HG03469 (cell line): ENCODE measurements at regions not wholly inside any gene's neighbourhood (a gene's known extent, or its start where the extent isn't known, plus 50 kb on each side); places are given as distances from the start of the nearest gene placed in this dataset.

Experiments
- ATAC-seq: cut with Tn5 transposase; IDR thresholded peaks from one replicate; pipeline ENCODE4 v1.9.1; 2021; ENCODE audit warnings: mild to moderate bottlenecking, moderate library complexity, moderate number of reproducible peaks; ENCODE audit not compliant: unreplicated experiment

DNA sequence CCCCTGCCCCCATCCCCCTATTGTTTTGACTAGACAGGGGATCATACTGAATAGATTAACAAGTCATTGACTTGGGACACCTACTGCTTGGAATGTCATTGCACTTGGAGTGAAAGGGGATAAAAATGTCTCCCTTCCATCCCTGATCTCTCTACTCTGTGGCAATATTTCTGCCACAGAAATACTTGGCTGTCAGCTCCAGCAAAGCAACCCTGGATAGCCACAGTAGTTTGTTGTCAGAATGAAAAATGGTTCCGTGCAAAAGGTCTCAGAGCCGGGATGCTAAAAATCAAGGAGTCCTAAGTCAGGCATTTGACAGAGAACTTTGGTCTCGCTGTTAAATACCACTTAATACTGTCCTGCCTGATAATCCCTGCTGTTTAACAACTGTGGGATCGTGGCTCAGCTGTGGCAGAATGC is 722.0 kb upstream of the SOX9 start:
- ATAC-seq: no peak

DNA sequence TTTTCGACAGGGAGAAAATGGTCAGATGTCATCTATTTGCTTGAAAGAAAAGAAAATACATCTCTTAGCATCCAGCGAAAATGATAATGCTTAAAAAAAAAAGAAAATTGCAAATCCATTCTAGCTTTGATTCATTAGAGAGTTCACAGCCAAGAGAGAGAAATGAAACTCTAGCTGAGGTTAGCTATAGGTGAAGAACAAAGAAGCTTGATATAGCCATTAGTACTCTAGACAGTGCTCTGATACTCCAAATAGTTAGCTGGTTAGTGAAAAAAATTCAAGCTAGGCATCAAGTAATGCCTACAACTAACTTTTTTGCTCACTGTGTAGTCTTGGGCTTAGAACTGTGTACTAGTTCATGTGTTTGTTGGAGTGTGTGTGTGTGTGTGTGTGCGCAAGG is 721.6 kb upstream of the SOX9 start:
- ATAC-seq: no peak

DNA sequence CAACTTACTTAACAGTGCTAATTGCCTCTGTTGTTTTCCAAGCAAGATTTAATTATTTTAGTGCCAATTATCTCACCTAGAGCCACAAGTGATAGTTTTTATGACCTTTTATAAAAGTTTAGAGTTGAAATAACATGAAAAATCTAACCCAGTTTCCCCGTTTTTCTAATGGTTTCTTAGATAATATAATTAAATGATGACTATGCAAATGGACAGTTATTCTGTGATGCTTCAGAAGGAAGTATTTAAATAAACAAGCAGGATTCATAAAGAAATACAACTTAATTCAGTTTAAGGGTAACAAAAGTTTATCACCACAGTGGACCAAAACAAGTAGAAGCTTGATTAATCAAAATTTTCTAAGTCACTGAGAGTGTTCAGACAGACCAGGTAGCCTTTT is 721.2 kb upstream of the SOX9 start:
- ATAC-seq: no peak

DNA sequence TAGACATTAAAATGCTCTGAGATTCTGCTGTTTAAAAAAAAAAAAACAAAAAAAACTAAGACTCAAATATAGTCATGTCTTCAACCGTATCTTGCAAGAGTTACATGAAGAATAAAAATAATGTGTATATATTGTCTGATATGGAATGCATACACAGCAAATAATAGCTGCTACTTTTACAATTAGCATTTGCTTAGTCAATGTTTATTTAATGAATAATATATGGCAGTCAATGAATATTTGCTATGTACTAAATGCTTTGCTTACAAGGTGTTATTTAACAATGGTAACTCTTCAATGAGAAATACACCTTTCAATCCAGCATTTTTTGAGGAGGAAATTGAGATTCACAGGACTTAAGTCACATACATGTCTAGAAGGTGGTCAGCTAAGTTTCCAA is 718.8 kb upstream of the SOX9 start:
- no peak for ATAC-seq

DNA sequence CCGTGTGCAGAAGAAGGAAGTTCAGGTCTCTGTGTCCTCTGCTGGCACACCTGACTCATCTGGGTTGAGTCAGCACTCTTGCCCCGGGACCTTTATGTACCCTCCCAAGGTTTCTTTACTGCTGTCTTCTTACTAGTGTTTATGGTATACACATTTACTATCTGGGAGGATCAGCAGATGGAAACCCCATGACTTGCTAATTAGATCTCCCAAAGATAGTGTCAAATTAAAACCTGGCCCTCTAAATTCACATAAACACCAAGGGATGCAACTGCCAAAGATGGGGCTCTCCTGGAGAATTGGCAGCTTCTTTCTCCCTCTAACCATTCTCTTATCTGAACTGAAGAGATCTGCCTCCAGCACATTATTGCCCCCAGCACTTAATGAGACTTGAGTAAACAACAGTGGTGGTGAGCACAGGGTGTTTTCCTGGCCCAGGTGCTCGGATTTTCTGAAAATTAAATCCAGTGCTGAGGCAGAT is 718.1 kb upstream of the SOX9 start:
- ATAC-seq: no peak

DNA sequence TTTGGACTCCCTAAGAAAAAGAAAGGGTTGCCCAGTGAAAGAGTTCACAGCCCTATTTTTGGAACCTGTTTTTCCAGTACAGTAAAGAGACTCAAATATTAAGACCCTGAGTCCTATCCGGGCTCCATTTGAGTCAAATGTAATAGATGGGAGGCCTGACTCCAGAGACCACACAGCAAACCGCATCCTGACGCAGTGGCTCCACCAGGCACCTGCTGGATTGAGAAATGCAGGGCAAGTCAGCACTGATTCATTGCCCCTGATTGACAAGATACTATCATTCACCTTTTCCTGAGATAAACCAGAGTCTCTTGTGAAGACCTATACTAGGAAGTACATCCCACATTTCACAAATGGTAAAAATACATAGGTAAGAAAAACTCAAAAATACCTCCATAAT is 715.7 kb upstream of the SOX9 start:
- no peak for ATAC-seq

DNA sequence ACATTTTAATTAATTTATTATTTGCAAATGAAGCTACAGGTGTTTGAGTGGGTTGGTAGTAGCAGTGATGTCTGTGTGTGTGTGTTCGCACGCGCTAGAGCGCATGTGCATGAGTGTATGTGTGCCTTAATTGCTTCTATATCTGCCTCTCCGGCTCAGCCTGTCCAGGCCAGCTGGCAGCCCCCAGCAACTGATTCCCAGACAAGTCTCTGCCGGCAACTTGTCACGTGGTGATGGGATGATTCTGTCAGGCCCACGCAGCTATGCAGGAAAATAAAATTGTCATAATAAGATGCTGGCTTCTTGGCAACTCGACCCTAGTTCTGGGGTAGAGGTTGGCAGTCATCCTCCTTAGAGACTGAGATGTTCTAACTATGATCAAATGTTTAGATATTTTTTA is 712.8 kb upstream of the SOX9 start:
- no peak for ATAC-seq

DNA sequence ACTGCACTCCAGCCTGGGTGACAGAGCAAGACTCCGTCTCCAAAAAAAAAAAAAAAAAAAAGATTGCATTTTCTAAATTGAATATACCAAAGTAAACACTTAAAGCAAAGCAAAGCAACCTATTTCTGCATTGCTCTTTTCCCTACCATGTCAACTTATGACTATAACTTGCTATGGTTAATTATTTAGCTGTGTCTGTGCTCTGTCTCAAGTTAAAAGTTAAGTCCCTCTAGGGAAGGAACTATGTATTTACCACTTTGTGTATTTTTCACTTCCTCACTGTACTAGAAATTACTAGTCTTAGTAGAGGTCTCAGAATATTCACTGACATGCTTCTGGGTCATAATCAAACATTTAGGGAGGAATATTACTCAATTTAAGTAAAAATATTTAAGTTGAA is 711.7 kb upstream of the SOX9 start:
- ATAC-seq: no peak

DNA sequence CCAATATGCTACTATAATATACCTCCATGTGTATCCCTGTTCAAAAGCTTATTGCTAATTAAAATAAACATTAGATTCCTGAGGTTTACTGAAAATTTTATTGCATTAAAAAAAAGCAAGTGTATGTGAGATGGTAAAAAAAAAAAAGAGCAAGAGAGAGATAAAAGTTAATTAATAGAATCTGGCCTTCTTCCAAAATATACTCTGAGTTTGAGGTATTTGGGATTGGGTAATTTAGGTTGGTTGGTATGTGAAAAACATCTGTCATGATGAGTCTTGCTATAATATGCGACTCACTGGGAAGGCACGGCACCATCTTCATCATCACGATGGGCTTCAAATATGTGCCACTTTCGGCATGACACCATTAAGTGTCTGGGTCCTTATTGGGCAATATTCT is 711.1 kb upstream of the SOX9 start:
- no peak for ATAC-seq

DNA sequence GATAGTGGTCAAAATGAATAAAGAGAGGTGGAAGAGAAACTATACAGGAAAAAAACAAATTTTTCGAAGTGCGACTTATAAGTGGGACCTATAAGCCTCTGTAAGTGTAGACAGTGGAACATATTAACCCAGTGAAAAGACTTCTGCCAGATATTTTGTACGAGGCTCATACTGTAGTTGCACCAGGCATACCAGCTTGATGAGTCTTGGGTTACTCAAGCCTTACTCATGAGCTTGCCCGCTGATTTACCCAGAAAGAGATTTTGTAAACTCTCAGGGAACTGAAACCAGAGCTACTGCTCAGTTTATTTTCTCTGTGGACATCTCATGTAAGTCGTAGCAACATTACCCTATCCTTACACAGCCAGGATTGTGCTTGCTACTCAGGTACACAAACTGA is 708.0 kb upstream of the SOX9 start:
- ATAC-seq: no peak

DNA sequence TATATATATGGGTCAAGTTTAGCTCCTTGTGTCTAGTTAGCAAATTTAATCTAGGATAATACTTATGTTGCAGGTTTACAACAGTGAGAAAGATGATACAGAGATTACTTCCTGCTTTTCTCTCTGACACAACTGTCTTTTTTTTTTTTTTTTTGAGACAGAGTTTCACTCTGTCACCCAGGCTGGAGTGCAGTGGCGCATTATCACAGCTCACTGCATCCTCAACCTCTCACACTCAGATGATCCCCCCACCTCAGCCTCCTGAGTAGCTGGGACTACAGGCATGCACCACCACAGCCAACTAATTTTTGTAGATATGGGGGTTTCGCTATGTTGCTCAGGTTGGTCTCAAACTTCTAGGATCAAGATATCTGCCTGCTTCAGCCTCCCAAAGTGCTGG is 706.9 kb upstream of the SOX9 start:
- no peak for ATAC-seq

DNA sequence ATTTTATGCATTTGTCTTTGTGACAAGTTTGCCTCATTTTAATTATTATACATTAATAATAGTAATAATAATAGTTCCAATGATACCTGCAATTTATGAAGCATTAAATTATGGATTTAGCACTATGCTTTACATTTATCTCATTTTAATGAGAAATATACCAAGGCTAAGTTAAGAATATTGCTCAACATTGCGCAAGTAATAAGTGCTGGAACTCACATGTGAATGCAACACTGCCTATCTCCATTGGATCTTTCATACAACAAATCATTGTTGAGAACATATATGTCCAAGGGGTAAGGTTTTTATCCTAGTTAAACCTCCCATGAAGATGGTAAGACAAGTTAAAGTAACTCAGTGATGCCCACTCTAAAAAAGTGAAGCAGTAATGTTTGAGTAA is 703.7 kb upstream of the SOX9 start:
- no peak for ATAC-seq

DNA sequence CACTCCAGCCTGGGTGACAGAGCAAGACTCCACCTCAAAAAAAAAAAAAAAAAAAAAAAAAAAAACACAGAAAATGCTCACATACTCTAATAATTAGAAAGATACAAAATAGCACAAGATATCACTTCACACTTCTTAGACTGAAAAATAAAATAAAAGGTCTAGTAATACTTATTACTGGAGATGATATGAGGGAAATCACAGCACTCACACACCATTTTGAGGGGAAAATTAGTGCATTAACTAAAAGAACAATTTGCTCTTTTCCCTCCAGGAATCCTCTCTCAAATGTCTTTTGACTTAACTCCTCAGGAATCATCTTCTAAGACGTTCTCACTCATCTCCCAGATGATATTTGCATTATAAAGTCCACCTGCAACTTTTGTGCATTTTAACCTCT is 697.9 kb upstream of the SOX9 start:
- ATAC-seq: no peak

DNA sequence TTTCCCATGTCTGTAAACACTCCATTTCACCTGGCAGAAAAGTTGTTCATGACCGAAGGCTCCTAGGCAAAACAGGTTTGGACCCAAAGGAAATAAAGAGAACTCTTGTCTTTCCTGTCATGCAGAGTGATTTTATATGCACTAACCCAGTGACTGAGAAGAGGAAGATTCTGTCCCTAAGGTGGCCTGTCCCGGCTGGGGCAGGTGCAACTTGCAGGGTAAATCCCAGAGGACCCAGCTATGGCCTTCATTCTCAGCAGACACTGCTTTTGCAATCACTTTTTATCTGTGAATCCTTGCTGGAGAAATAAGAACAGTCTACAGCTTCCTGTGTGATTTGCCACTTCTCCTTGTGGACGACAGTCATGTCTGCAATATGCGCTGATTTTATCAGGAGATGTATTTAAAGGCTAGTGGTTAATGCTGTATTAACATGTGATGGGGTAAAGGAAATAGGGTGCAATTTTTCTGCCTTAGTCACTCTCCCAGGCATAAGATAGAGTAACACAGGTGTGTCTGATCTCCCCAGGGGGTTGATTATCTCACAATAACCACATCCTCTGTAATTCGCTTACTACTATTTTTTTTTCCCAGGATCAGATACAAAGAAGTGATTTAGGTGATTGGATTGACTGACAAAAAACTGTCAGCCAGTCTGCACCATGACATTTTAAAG is 696.8 kb upstream of the SOX9 start:
- no peak for ATAC-seq

DNA sequence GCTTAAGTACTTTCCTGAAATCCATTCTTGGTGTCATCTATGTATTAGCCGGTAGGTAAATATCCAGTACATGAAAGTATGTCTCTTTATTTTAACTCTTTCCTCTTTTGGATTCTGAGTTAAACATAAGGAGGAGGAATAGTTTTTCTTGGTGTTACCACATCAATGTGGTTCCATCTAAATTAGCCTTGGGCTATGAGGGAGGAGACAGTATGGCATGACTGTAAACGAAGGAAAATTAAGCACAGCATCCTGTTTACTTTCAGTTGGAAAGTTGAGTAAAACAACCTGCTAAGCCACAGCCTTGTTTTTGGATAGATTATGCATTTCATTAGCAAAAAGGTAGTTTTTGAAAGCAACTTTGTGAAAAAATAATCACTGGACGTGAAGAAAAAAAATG is 693.0 kb upstream of the SOX9 start:
- no peak for ATAC-seq

DNA sequence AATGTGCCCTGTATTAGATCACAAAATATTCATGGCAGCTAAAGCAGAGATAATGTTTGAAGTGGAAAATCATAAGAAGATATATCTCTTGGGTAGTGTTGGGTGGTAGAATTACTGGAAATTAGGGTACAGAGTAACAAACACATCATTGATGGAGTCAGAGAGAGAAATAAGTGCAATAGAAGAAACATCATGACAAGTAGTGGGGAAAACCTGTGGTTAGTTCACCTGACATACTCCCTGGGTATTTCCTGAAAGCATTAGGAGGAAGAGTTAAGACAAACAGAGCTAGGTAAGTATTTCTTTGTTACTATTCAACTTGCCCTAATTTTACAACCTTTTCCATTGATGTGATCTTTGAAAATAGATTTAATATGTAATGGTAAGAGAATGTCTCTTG is 691.9 kb upstream of the SOX9 start:
- no peak for ATAC-seq

DNA sequence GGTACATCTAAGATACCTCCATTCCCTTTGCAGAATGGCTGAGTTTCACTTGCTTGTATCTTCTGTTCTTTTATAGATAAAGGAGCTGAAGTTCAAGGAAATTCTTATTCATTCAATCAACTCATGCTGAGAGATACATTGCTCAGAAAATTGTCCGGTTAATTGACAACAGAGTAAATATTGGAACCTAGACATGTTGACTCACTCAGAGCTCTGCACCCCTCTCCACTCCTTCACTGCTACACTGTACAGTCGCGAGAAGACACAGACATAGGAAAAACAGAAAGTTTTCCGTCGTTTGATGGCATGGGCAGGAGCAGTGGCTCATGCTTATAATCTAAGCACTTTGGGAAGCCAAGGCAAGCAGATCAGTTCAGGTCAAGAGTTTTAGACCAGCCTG is 690.5 kb upstream of the SOX9 start:
- ATAC-seq: no peak

DNA sequence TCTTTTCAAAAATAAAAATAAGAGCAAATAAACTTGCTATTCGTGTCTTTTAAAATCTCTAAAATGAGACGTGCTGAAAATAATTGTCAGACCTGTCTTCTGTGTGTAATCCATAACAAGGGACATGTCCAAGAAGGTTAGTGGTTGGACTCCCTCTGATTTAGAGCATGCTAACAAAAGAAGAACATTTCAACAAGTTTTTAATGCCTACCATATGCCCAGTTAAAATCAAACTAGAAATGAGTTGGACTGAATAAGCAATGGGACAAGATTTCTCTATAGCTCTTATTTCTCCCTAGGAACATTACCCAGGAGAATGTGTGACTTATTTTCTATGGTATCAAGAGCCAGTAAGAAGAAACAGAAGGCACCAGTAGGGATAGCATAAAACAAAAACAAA is 689.7 kb upstream of the SOX9 start:
- ATAC-seq: no peak

DNA sequence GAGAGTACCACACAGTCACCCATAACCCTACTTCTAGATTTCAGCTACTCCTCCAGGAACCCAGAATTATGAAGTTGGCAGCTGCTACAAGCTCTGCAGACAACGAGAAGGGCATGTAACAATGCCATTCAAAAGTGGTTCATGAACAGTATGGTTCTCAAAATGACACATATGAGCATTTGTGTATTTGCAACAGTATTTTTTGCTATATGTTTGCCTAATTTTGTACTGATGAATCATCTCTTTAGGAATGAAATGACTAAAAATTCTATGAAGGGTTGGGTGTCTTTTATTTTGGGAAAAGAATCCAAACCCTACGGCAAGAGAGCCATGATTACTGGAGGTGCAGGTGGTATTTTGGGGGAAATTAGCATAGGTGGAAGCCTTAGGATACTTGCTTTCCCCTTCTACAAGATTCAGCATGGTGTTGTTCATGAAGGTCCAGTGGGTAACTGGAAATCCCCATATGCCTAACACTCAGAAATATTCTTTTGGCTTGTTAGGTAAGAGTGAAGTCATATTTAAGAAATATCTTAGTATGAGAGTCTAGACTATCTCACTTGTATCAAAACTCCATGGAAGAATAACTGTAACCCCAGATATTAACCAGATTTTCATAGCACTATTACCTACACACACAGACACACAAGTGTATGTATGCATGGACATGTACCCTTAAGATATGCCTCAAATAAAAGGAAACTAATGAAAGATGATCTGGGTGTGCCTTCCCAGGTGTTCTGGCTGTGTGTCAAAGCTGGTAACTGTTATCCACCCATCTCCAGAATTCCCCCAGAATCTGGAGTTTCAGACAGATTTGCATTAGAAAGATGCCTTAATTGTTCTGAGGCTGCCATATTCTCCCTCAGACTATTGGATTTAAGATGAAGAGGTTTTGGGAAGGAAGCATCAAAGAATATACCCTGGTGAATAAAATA is 688.2 kb upstream of the SOX9 start:
- no peak for ATAC-seq

DNA sequence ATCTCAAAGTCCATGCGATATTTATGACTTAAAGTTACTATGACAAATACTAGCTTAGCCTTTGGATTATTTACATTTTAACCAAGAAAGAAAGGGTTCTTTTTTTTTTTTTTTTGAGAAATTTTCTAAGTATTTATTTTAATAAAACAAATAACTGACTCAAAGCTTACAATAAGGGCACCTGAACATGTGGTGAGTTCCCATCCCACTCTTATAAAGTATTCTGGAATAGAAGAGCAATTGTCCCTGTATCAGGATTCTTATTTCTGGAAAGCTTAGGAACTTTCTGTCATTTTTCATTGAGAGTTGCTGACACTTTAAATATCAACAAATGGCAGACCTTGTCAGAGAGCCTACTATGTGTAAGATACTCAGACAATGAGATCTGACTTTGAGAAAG is 686.1 kb upstream of the SOX9 start:
- no peak for ATAC-seq

DNA sequence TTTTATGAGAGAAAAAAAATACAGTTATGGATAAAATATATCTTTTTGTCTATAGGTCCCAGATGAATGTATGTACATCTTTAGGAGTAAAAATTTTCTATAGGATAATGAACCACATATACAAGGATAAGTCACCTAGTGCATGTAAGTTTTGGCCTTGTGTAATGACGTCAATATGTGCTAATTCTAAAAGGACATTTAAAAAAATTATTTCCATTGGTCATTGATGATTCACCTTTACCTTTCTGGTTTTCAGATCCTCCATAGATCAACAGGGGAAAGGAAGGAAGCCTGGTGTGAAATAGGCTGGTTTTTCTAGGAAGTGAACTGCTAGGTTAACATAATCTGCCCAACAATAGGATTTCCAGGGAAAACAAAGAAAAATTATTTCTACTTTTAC is 684.3 kb upstream of the SOX9 start:
- no peak for ATAC-seq

DNA sequence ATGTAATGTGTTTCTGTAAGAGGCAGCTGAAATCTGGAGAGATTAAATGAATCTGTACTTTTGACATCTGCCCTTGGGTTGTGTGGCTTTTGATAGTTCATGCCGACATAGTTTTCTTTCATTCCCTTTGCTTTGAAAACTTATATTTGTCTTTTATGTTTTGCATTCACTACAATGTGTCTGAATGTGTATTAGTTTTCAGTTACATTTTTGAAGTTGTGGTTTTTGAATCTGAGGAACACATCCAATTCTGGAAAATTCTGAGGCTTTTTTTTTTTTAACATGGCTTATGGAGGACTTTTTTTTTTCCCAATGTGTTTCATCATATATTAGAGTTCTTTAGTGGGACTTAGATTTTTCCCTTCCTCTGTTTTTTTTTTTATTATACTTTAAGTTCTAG is 683.7 kb upstream of the SOX9 start:
- ATAC-seq: no peak
